ENCODE measurements at regions not wholly inside any gene's neighbourhood (a gene's known extent, or its start where the extent isn't known, plus 50 kb on each side); places are given as distances from the start of the nearest gene placed in this dataset.

GRCh38 chr5:71891406-71891805, 172.3 kb downstream of the CARTPT start:
- DNase-seq (no peak), ATAC-seq (no peak)
- H3K27ac ChIP-seq (ENCODE audit: low read length): peak overlapping the region; percentile 81
- H3K4me3 ChIP-seq (ENCODE audit: low read length): no peak overlapping the region
- no peaks in the 10 kb centered on the region for H3K27me3 ChIP-seq (ENCODE audit: control insufficient read depth, insufficient read depth)
- no peaks in the 10 kb centered on the region for H3K9me3 ChIP-seq (ENCODE audit: control insufficient read depth, low read length)
- intact Hi-C loops (cut with DNase I): no loop called here
- WGBS: 61% methylated on average over 1 of the region's 1 CpG
- H3K4me1 ChIP-seq (ENCODE audit: control insufficient read depth, insufficient read depth, low read length): no peaks in the 10 kb centered on the region

- Histone ChIP-seq H3K27ac (ENCODE audit: low read length) (peak overlapping the region; percentile 81), H3K27me3 (ENCODE audit: control insufficient read depth, insufficient read depth) (no peaks in the 10 kb centered on the region), H3K4me3 (ENCODE audit: low read length) (no peak overlapping the region), H3K4me1 (ENCODE audit: control insufficient read depth, insufficient read depth, low read length) (no peaks in the 10 kb centered on the region), H3K9me3 (ENCODE audit: control insufficient read depth, low read length) (no peaks in the 10 kb centered on the region)
- ATAC-seq (peak; percentile 95 to 96), DNase-seq (peak; percentile 19 to 66 (median 63))
- intact Hi-C loops (cut with DNase I): no loop called here
- 21% methylated on average over 4 of the region's 4 CpGs for WGBS
Observed at GRCh38 chr5:71891856-71892255, 172.8 kb downstream of the CARTPT start.

- intact Hi-C loops (cut with DNase I): no loop called here
- Histone ChIP-seq H3K27ac (ENCODE audit: low read length) (peak overlapping the region; percentile 85), H3K4me3 (ENCODE audit: low read length) (no peak overlapping the region), H3K4me1 (ENCODE audit: control insufficient read depth, insufficient read depth, low read length) (no peaks in the 10 kb centered on the region), H3K27me3 (ENCODE audit: control insufficient read depth, insufficient read depth) (no peaks in the 10 kb centered on the region), H3K9me3 (ENCODE audit: control insufficient read depth, low read length) (no peaks in the 10 kb centered on the region)
- DNase-seq (no peak), ATAC-seq (no peak)
- 65% methylated on average over 3 of the region's 3 CpGs for WGBS
Observed at GRCh38 chr5:71892641-71893365, 173.7 kb downstream of the CARTPT start.

GRCh38 chr5:71893451-71893850, 174.4 kb downstream of the CARTPT start:
- intact Hi-C loops (cut with DNase I): no loop called here
- Histone ChIP-seq H3K27me3 (ENCODE audit: control insufficient read depth, insufficient read depth) (no peaks in the 10 kb centered on the region), H3K27ac (ENCODE audit: low read length) (no peak overlapping the region), H3K4me1 (ENCODE audit: control insufficient read depth, insufficient read depth, low read length) (no peaks in the 10 kb centered on the region), H3K4me3 (ENCODE audit: low read length) (no peak overlapping the region), H3K9me3 (ENCODE audit: control insufficient read depth, low read length) (no peaks in the 10 kb centered on the region)
- ATAC-seq (no peak), DNase-seq (no peak)
- WGBS: 92% methylated on average over 3 of the region's 3 CpGs

GRCh38 chr5:71894091-71894490, 175.0 kb downstream of the CARTPT start:
- H3K4me3 ChIP-seq (ENCODE audit: low read length): no peak overlapping the region
- ATAC-seq (no peak), DNase-seq (no peak)
- WGBS: 46% methylated on average over 3 of the region's 3 CpGs
- H3K4me1 ChIP-seq (ENCODE audit: control insufficient read depth, insufficient read depth, low read length): no peaks in the 10 kb centered on the region
- intact Hi-C loops (cut with DNase I): no loop called here
- H3K27me3 ChIP-seq (ENCODE audit: control insufficient read depth, insufficient read depth): no peaks in the 10 kb centered on the region
- H3K27ac ChIP-seq (ENCODE audit: low read length): no peak overlapping the region
- no peaks in the 10 kb centered on the region for H3K9me3 ChIP-seq (ENCODE audit: control insufficient read depth, low read length)

- no peak for ATAC-seq
- 72% methylated on average over 1 of the region's 1 CpG for WGBS
- no peak for DNase-seq
- no peaks in the 10 kb centered on the region for H3K4me1 ChIP-seq (ENCODE audit: control insufficient read depth, insufficient read depth, low read length)
- H3K27me3 ChIP-seq (ENCODE audit: control insufficient read depth, insufficient read depth): no peaks in the 10 kb centered on the region
- no peaks in the 10 kb centered on the region for H3K9me3 ChIP-seq (ENCODE audit: control insufficient read depth, low read length)
- intact Hi-C loops (cut with DNase I): no loop called here
- no peak overlapping the region for H3K27ac ChIP-seq (ENCODE audit: low read length)
- no peak overlapping the region for H3K4me3 ChIP-seq (ENCODE audit: low read length)
Observed at GRCh38 chr5:71895546-71895945, 176.5 kb downstream of the CARTPT start.

- DNase-seq: peak; percentile 28 to 69 (median 65)
- 72% methylated on average over 2 of the region's 2 CpGs for WGBS
- H3K4me3 ChIP-seq (ENCODE audit: low read length): no peak overlapping the region
- no peak for ATAC-seq
- no peaks in the 10 kb centered on the region for H3K27me3 ChIP-seq (ENCODE audit: control insufficient read depth, insufficient read depth)
- H3K27ac ChIP-seq (ENCODE audit: low read length): no peak overlapping the region
- H3K9me3 ChIP-seq (ENCODE audit: control insufficient read depth, low read length): no peaks in the 10 kb centered on the region
- intact Hi-C loops (cut with DNase I): no loop called here
- no peaks in the 10 kb centered on the region for H3K4me1 ChIP-seq (ENCODE audit: control insufficient read depth, insufficient read depth, low read length)
Observed at GRCh38 chr5:71899865-71900342, 180.8 kb downstream of the CARTPT start.

- no peak overlapping the region for H3K27ac ChIP-seq (ENCODE audit: low read length)
- no peaks in the 10 kb centered on the region for H3K27me3 ChIP-seq (ENCODE audit: control insufficient read depth, insufficient read depth)
- no peak overlapping the region for H3K4me3 ChIP-seq (ENCODE audit: low read length)
- WGBS: 31% methylated on average over 2 of the region's 2 CpGs
- H3K4me1 ChIP-seq (ENCODE audit: control insufficient read depth, insufficient read depth, low read length): peaks cover 3% of the 10 kb centered on the region
- intact Hi-C loops (cut with DNase I): no loop called here
- DNase-seq (no peak), ATAC-seq (no peak)
- no peaks in the 10 kb centered on the region for H3K9me3 ChIP-seq (ENCODE audit: control insufficient read depth, low read length)
Observed at GRCh38 chr5:71903808-71904207, 184.7 kb downstream of the CARTPT start.

- intact Hi-C loops (cut with DNase I): no loop called here
- Histone ChIP-seq H3K27ac (ENCODE audit: low read length) (no peak overlapping the region), H3K4me1 (ENCODE audit: control insufficient read depth, insufficient read depth, low read length) (peaks cover 3% of the 10 kb centered on the region), H3K27me3 (ENCODE audit: control insufficient read depth, insufficient read depth) (no peaks in the 10 kb centered on the region), H3K4me3 (ENCODE audit: low read length) (no peak overlapping the region), H3K9me3 (ENCODE audit: control insufficient read depth, low read length) (no peaks in the 10 kb centered on the region)
- WGBS: 86% methylated on average over 2 of the region's 2 CpGs
- ATAC-seq: no peak
- no peak for DNase-seq
Observed at GRCh38 chr5:71904852-71905251, 185.8 kb downstream of the CARTPT start.

GRCh38 chr5:71905834-71906711, 187.0 kb downstream of the CARTPT start:
- Histone ChIP-seq H3K27ac (ENCODE audit: low read length) (no peak overlapping the region), H3K4me3 (ENCODE audit: low read length) (no peak overlapping the region), H3K9me3 (ENCODE audit: control insufficient read depth, low read length) (no peaks in the 10 kb centered on the region), H3K27me3 (ENCODE audit: control insufficient read depth, insufficient read depth) (no peaks in the 10 kb centered on the region), H3K4me1 (ENCODE audit: control insufficient read depth, insufficient read depth, low read length) (peaks cover 3% of the 10 kb centered on the region)
- ATAC-seq (peak in 1 of 2 donors; percentile 29), DNase-seq (peak in 1 of 3 donors; percentile 35)
- WGBS: 100% methylated on average over 1 of the region's 1 CpG
- intact Hi-C loops (cut with DNase I): no loop called here

GRCh38 chr5:71907001-71907588, 188.0 kb downstream of the CARTPT start:
- no peaks in the 10 kb centered on the region for H3K9me3 ChIP-seq (ENCODE audit: control insufficient read depth, low read length)
- DNase-seq (no peak), ATAC-seq (peak in 1 of 2 donors; percentile 38)
- 53% methylated on average over 3 of the region's 3 CpGs for WGBS
- intact Hi-C loops (cut with DNase I): no loop called here
- H3K4me1 ChIP-seq (ENCODE audit: control insufficient read depth, insufficient read depth, low read length): peaks cover 3% of the 10 kb centered on the region
- no peak overlapping the region for H3K4me3 ChIP-seq (ENCODE audit: low read length)
- no peak overlapping the region for H3K27ac ChIP-seq (ENCODE audit: low read length)
- no peaks in the 10 kb centered on the region for H3K27me3 ChIP-seq (ENCODE audit: control insufficient read depth, insufficient read depth)

All from right cardiac atrium (tissue), 5 donors.